ENCODE measurements at regions not wholly inside any gene's neighbourhood (a gene's known extent, or its start where the extent isn't known, plus 50 kb on each side); places are given as distances from the start of the nearest gene placed in this dataset.

DNA sequence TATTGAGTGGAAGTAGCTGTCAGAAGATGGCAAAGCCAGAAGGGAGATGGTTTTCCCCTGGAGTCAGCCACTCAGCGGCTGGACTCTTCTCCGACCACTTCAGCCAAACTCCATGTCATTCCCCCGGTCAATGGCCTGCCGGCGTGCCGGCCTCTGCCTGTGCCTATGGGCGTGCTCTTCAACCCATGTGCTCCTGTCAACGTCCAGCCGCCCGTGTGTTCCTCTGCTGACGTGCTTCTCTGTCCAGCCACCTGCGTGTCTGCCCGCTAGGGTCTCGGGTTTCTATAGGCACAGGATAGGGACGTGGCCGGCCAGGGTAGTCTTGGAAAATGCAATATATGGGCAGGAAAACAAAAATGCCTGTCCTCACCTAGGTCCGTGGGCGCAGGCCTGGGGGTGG lies 77.7 kb upstream of the RUFY1 start:
- TF ChIP-seq, protein P1, sequence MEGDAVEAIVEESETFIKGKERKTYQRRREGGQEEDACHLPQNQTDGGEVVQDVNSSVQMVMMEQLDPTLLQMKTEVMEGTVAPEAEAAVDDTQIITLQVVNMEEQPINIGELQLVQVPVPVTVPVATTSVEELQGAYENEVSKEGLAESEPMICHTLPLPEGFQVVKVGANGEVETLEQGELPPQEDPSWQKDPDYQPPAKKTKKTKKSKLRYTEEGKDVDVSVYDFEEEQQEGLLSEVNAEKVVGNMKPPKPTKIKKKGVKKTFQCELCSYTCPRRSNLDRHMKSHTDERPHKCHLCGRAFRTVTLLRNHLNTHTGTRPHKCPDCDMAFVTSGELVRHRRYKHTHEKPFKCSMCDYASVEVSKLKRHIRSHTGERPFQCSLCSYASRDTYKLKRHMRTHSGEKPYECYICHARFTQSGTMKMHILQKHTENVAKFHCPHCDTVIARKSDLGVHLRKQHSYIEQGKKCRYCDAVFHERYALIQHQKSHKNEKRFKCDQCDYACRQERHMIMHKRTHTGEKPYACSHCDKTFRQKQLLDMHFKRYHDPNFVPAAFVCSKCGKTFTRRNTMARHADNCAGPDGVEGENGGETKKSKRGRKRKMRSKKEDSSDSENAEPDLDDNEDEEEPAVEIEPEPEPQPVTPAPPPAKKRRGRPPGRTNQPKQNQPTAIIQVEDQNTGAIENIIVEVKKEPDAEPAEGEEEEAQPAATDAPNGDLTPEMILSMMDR (IDR thresholded peaks at IDR 0.05; ENCODE audit: low read depth, low read length) = no peak
- no peak overlapping the region for H3K4me3 ChIP-seq (replicated peaks in 1 of 2; ENCODE audit: low read depth in 2 of 2, low read length in 2 of 2)
- DNase-seq (ENCODE audit: low read depth in 2 of 2) = no peak

DNA sequence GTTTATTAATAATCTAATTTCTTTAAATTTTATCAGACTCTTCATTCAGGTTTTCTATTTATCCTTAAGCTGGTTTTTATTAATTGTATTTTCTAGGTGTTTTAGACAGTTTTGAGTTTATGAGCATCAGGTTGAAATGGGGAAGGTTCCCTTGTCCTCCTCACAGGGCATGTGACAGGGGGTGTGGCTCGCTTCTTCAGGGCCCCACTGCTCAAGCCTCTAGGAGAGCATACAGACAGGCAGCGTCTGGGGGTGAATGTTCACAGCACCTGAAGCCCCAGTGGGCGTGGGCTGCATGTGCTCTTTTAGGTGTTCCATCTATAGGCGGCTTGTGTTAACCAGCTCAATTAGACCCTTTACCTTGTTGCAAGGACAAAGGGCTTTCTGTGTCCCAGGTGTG lies 78.2 kb upstream of the RUFY1 start:
- no peak overlapping the region for H3K4me3 ChIP-seq (replicated peaks in 1 of 2; ENCODE audit: low read depth in 2 of 2, low read length in 2 of 2)
- DNase-seq (ENCODE audit: low read depth in 2 of 2) = no peak
- TF ChIP-seq, protein P1 (IDR thresholded peaks at IDR 0.05; ENCODE audit: low read depth, low read length) = no peak

DNA sequence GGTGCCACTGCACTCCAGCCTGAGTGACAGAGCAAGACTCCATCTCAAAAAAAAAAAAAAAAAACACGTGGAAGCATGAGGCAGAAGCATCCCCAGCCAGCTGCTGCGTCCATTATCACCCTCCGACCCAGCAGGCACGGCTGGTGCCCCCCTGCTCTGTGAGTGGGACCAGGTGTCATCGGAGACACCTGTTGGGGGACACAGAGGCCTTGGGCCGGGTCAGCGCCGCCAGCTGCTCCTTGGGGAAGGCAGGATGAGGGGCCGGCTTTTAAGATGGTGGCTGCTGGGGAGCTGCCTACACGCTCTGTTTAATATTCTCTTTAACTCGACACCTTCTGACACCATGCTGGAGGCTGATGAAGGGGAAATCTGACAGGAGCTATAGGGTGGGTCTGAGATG lies 80.2 kb upstream of the RUFY1 start:
- DNase-seq (ENCODE audit: low read depth in 2 of 2) = no peak
- TF ChIP-seq, protein P1 (IDR thresholded peaks at IDR 0.05; ENCODE audit: low read depth, low read length) = no peak
- H3K4me3 ChIP-seq (replicated peaks in 1 of 2; ENCODE audit: low read depth in 2 of 2, low read length in 2 of 2) = no peak overlapping the region

DNA sequence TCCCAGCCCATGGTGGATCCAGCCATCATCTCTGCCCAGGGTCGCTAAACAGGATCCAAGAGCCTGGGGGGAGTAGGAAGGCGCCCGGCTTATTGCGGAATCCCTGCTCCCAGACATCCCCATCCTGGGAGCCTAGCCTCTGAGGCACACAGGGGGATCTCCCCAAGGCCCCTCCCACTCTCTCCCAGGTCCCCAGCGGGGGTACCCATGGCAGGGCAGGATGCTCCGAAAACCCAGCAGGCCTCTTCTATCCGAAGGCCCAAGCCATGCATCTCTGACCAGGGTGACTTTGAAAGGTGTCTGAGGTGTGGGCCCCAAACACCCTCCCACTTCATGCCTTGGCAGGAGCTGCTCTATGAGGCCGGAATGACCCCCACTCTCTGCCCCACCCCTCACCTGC lies 81.7 kb upstream of the RUFY1 start:
- no peak overlapping the region for H3K4me3 ChIP-seq (replicated peaks in 1 of 2; ENCODE audit: low read depth in 2 of 2, low read length in 2 of 2)
- DNase-seq (ENCODE audit: low read depth in 2 of 2) = no peak
- TF ChIP-seq, protein P1 (IDR thresholded peaks at IDR 0.05; ENCODE audit: low read depth, low read length) = no peak

DNA sequence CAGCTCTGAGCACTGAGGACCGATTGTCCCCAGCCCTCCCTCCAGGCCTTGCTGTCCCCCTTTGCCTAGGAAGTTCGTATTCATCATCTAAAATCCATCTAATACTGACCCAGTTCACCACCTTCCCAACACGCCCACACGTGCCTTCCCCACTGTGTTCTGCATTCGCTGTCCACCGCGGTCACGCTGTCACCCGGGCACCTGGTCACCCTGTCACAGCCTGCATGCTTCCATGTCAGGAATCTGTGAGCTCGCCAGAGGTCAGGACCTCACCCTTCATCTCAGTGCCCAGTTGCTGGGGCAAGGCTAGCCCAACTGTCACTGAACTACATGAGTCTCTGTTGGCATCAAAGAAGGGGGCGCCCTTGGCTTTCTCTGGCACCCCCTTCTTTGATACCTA lies 82.9 kb upstream of the RUFY1 start:
- H3K4me3 ChIP-seq (replicated peaks in 1 of 2; ENCODE audit: low read depth in 2 of 2, low read length in 2 of 2) = no peak overlapping the region
- TF ChIP-seq, protein P1 (IDR thresholded peaks at IDR 0.05; ENCODE audit: low read depth, low read length) = no peak
- DNase-seq (ENCODE audit: low read depth in 2 of 2) = no peak

DNA sequence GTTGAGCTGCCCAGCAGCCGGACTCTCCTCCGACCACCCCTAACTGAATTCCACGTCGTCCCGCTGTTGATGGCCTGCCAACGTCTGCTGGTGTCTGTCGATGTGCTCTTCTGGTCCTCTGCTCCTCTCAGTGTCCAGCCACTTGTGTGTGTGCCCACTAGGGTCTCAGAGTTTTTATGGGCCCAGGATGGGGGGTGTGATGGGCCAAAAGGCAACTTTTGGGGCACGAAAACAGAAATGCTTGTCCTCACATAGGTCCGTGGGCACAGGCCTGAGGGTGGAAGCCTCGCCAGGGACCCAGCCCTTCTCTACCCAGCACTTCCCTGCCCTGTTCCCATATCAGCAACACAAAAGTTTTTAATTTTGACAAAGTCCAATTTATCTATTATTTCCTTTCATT lies 85.7 kb upstream of the RUFY1 start:
- no peak for DNase-seq (ENCODE audit: low read depth in 2 of 2)
- H3K4me3 ChIP-seq (replicated peaks in 1 of 2; ENCODE audit: low read depth in 2 of 2, low read length in 2 of 2) = no peak overlapping the region
- TF ChIP-seq, protein P1 (IDR thresholded peaks at IDR 0.05; ENCODE audit: low read depth, low read length) = no peak

DNA sequence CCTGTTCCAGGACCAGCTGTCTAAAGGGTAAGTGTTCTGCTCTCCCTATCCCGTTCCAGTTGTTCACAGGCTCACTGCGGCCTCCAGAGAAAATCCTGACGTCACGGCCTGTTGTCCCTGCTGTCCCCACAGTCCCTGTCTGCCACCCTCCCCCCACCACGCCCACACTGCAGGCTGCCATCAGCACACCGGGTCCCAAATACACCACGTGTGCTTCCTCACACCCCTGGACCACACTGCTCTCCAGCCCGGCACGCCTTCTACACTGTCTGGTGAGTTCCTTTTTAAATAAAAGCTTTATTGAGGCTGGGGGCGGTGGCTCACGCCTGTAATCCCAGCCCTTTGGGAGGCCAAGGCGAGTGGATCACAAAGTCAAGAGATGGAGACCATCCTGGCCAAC lies 88.3 kb upstream of the RUFY1 start:
- TF ChIP-seq, protein P1 (IDR thresholded peaks at IDR 0.05; ENCODE audit: low read depth, low read length) = no peak
- DNase-seq (ENCODE audit: low read depth in 2 of 2) = no peak
- no peak overlapping the region for H3K4me3 ChIP-seq (replicated peaks in 1 of 2; ENCODE audit: low read depth in 2 of 2, low read length in 2 of 2)
